Ramos (cell line): ENCODE measurements at regions not wholly inside any gene's neighbourhood (a gene's known extent, or its start where the extent isn't known, plus 50 kb on each side); places are given as distances from the start of the nearest gene placed in this dataset.

ENCODE experiments used
- in situ Hi-C: fragments of 300-500 bp; cut with MboI; formaldehyde crosslinking; loops from one replicate; pipeline ENCODE4 v1.14.3; 2022; ENCODE audit warnings: low sequenced_read_pairs; ENCODE audit not compliant: unreplicated experiment

DNA sequence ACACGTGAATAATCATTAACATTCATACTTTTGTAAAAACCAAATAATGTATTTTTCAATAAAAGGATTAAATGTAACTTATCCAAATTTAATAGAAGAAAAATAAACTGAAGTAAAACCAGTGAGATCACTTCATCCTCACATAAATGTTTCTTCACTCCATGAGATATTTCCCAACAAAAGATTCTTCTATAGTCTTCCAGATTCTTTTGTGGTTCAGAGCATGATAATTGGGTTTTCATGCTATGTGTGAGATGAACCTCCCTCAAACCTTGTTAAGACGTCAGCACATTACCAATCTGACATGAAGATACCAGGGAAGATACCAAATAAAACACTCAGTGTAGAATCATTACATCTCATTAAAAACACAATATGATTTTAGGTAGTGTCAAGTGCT, 62.9 kb upstream of the OXGR1 start:
- in situ Hi-C loops: no loop called here

- in situ Hi-C loops: no loop called here
These were observed 64.1 kb upstream of the OXGR1 start for GRCh38 chr13:97058391-97058790.

DNA sequence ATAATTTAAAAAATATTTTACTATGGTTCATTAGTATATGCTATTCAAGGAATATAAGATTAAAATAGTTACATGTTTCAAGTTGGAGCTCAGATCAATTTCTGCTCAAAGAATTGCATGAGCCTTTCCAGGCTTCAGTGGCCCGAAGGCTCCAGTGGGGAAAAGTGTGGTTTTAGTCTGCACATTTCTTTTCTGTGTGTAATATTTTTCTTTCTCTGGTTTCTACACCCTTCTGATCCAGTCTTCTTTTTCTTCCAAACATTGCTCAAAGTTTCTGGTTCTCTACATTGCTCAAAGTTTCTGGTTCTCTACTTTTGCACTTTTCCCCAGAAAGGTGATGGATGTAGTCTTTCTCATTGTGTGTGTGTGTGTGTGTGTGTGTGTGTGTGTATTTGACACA, 64.7 kb upstream of the OXGR1 start:
- in situ Hi-C loops: no loop called here

- in situ Hi-C loops: no loop called here
These were observed 73.0 kb upstream of the OXGR1 start for GRCh38 chr13:97067017-97067895.

DNA sequence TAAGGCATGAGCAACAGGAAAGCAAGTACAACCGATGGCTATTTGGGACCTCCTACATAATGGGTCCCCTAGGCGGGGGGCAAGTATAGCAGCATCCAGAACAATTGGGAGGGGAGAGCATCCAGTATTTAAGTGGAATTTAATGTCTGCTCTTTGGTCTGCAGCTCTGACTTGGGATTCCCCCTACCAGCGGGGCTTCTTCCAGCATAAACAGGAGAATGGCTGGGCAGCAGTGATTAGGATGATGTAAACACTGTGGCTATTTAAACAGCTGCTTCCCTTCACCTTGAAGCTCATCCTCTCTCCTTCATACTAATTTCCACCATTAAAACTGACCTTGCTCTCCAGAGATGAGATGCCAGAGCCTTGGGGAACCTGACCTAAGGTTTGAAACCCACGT, 73.9 kb upstream of the OXGR1 start:
- in situ Hi-C loops: no loop called here

DNA sequence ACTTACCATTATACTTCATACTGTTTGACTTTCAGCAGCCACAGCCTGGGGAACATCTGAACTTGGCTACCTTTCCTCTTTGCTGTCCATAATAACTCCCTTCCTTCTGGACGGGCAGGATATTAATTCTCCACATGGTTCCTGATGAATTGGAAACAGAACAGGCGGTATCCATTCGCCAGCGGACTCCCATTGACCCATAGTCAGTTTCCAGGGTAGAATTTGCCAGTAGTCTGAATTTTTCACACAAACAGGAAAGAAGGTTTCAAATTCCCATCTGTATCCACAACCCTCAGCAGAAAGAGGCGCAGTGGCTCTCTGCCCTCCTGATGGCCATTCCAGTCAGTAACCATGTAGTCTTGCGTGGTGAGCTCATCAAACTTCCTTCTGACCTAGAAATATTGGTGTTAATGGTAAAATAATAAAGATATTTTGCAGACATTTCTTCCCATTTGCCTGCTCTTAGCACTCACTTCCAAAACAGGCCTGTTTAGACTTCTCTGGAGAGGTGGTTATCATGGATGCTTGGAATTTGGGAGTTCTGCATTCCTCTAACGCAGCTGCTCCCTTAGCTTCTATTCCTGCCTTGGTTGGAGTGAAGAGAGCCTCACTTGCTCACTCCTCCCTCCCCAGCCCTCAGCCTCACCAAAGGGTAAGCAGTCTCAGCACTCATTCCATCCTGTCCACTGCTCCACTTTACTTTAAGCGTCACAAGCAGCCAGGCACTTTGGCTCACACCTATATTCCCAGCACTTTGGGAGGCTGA, 75.0 kb upstream of the OXGR1 start:
- in situ Hi-C loops: no loop called here

DNA sequence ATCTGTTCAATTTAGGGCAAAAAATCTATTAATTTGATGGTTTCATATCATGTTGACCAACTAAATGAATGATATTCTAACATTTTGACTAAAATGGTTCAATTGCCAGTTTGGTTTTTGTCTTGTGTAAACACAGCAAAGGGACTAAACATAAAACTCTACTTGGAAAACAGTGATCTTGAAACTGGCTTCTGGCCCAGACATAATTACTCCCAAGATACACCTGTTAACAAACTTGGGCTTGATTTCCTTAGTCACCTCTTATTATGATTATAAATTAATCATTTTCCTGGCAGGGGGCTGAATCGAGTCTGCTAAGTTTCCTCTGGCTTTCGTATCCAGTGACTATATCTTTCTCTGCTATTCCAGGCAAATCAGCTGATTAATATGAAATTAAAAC, 78.0 kb upstream of the OXGR1 start:
- in situ Hi-C loops: no loop called here

DNA sequence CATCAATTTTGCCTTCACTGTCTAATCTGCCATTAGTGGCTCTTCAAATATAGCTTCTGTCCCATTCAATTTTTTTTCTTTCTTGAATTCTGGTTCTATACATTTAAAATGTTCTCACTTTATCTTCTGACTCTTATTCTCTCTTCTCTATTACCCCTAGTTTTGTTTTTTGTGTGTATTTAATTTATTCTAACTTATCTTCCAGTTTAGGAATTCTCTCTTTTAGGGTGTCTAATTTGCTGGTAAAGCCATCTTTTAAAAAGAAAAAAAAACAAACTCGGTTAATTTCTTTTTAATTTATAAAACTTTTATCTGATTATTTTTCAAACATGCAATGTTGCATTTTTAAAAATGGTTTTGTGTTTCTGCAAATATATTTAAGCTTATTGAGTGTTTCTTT, 80.3 kb upstream of the OXGR1 start:
- in situ Hi-C loops: no loop called here

GRCh38 chr13:97076898-97077297, 82.6 kb upstream of the OXGR1 start:
- in situ Hi-C loops: no loop called here

DNA sequence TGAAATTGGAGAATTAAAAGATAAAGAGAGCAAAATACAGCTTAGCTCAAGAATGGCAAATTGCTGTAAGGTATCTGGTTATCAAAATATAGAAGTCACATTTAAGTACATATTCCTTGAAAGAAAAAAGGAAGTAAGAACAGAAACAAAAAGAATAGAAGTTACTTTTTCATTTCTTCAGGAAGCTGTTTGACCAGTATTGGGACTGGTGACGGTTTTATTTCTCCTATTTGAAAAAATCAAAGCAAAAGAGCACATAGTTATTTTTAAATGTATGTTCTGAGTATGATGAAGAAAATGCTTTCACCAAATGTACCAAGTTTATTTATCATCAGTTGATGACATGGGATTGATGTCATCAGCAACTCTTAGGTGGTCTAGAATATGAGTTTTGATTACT, 83.1 kb upstream of the OXGR1 start:
- in situ Hi-C loops: no loop called here

- in situ Hi-C loops: no loop called here
These were observed 85.5 kb upstream of the OXGR1 start for GRCh38 chr13:97079726-97080125.

GRCh38 chr13:97082461-97083207, 88.4 kb upstream of the OXGR1 start:
- in situ Hi-C loops: no loop called here

- in situ Hi-C loops: no loop called here
These were observed 96.9 kb upstream of the OXGR1 start for GRCh38 chr13:97091196-97091595.

DNA sequence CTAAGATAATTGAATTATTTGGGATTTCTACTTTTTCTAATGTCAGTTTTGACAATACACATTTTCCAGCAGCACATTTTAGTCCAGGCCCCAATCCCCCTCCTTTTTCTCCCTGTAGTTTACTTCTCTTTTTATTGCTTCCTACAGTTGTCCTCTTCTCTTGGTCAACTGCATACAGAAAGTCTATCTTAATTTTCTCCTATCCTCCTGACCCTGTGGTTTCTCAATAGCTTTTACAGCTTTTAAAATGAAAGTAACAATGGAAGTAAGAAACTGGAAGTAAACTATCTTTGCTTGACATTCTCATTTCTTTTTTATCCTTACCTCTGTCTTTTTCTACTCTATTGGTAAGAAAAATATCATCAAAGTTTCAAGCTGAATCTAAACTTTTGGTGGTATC, 106.5 kb upstream of the OXGR1 start:
- in situ Hi-C loops: loop anchor here (25.0 kb wide), 1 partner anchor 261 kb away; no protein-coding TSS in a partner anchor

DNA sequence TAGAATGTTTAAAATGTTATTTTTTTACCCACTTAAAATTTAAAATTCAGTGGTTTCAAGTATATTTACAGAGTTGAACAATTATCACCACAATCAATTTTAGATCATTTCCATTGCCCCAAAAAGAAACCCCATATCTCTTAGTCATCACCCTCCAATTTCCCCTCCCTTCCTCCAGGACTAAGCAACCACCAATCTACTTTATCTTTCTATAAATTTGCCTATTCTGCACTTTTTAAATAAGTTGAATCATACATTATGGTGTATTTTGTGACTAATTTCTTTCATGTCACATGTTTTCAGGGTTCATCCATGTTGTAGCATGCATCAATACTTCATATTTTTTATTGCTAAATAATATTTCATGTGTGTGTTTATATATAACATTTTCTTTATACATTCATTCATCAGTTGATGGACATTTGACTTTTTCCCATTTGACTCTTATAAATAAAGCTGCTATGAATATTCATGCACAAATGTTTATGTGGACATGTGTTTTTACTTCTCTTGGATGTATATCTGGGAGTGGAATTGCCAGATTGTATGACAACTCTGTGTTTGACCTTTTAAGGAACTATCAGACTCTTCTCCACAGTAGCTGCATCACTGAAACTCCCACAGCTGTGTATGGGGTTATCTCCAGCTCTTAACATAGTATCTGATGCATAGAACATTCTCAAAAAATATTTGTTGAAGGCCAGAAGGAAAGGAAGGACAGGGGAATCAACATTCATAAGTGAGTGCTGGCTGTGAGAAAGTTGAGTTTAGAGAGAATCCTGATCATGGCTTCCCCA, 107.8 kb upstream of the OXGR1 start:
- in situ Hi-C loops: loop anchor here (25.0 kb wide), 1 partner anchor 260 kb away; no protein-coding TSS in a partner anchor

DNA sequence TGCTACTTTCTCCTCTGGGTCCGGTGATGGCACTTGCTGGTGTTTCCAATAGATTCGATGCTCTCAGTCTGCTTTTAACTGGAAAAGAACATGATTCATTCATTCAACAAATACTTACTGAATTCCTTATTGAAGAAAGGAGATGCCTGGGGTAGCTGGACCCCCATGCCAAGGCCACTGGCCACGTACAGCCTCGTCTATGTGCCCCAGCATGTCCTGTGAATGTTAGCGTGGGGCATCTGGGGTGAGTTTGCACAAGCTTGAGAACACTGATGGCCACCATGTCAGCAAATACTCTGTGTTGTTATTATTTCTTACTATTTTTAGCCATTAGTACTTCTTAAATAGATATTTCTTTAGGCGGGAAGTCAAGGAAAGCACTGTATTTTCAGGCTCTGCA, 112.0 kb upstream of the OXGR1 start:
- in situ Hi-C loops: loop anchor here (25.0 kb wide), 1 partner anchor 256 kb away; no protein-coding TSS in a partner anchor

DNA sequence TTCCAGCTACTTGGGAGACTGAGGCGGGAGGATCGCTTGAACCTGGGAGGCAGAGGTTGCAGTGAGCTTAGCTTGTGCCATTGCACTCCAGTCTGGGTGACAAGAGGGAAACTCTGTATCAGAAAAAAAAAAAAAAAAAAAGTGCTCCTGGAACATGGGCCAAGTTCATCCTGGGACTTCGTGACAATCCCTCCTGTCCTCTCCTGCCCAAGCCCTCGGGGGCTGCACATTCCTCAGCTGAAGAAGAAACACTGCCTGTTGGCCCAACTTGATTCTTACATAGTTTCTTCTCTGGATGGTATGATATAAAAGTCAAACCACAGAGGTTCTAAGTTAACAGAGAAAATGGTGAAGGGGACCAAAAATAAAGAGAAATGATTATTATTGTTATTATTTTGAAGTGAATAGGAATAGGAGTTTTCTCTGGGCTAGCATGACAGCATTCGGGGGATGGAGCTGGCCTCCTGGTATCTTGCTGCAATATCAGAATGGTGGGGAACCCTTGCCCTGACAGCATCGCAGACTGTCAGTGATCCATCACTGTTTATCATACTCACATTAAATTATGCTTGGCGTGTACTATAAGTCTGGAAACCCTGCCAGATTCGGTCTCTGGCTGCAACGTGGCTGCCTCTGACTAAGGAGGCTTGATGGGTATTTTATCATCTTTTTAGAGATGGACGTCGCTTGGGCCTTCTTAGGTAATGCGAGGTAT, 113.7 kb upstream of the OXGR1 start:
- in situ Hi-C loops: loop anchor here (25.0 kb wide), 1 partner anchor 254 kb away; no protein-coding TSS in a partner anchor

GRCh38 chr13:97108530-97108900, 113.6 kb upstream of the MBNL2 start:
- in situ Hi-C loops: loop anchor here (25.0 kb wide), 1 partner anchor 254 kb away; no protein-coding TSS in a partner anchor

DNA sequence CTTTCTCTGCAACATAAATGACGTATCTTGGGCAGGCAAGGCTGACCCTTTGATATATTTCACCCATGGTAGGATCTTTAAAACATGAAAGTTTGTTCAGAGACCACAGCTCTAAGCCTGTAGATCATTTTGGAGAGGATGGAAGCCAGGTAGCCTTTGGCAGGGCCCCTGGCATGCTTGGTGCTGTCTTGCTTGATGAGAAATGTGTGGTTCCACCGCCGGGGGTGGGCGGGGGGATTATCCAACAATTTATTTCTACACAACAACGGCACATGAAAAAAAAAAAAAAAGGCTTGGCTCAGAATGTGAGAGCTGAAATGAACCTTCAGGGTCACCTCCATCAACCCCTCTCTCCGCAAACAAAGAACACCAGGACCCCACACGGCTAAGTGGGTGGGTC, 112.9 kb upstream of the MBNL2 start:
- in situ Hi-C loops: loop anchor here (25.0 kb wide), 1 partner anchor 253 kb away; no protein-coding TSS in a partner anchor
